Naive thymus-derived CD4-positive, alpha-beta T cell (primary cell): ENCODE measurements at regions not wholly inside any gene's neighbourhood (a gene's known extent, or its start where the extent isn't known, plus 50 kb on each side); places are given as distances from the start of the nearest gene placed in this dataset.

Experiments used
- ATAC-seq: fragments of 150-1000 bp; cut with Tn5 transposase; 2 replicates; pipeline ENCODE4 v1.10.0; 2021; ENCODE audit warnings: mild to moderate bottlenecking, moderate library complexity
- CTCF ChIA-PET: fragments of 350-600 bp; sonication (Branson Sonifier 250); formaldehyde crosslinking; loops from one replicate; lab custom pipeline; 2021; ENCODE audit warnings: antibody characterized with exemption; lab: Charles Lee
- POLR2A ChIA-PET: fragments of 350-600 bp; sonication (Branson Sonifier 250); formaldehyde crosslinking; loops from one replicate; lab custom pipeline; 2021; ENCODE audit warnings: antibody characterized with exemption, inconsistent platforms; lab: Charles Lee
- DNase-seq, 9 donors: peaks; one replicate each; pipeline versions ENCODE4 v3.0.0 to v3.0.0-alpha.2; 2020 to 2022; ENCODE audit warnings: mixed read lengths in 1 of 9
- H3K27ac ChIP-seq: one replicate; pipeline ENCODE4 v1.7.0; 2013; ENCODE audit warnings: mild to moderate bottlenecking, low read depth, low read length, moderate library complexity
- H3K27me3 ChIP-seq, 2 donors: one replicate each; pipeline ENCODE4 v1.7.0; 2013; ENCODE audit warnings: low read length in 2 of 2, mild to moderate bottlenecking in 2 of 2, moderate library complexity in 2 of 2; ENCODE audit not compliant: control insufficient read depth in 2 of 2, insufficient read depth in 2 of 2
- H3K36me3 ChIP-seq, 3 experiments: 1 replicate in 2 of 3; 2 replicates in 1 of 3; pipeline ENCODE4 v1.7.0; 2013; ENCODE audit warnings: low read length in 3 of 3, mild to moderate bottlenecking in 3 of 3, moderate library complexity in 1 of 3; ENCODE audit not compliant: insufficient read depth in 3 of 3, control insufficient read depth in 2 of 3
- H3K4me1 ChIP-seq, 2 donors: one replicate each; pipeline ENCODE4 v1.7.0; 2013; ENCODE audit warnings: low read length in 2 of 2, mild to moderate bottlenecking in 2 of 2, moderate library complexity in 1 of 2; ENCODE audit not compliant: control insufficient read depth in 2 of 2, insufficient read depth in 2 of 2
- H3K4me3 ChIP-seq: 2 replicates; pipeline ENCODE4 v1.7.0; 2013; ENCODE audit warnings: mild to moderate bottlenecking, low read length
- H3K9me3 ChIP-seq, 3 experiments: 1 replicate in 2 of 3; 2 replicates in 1 of 3; pipeline ENCODE4 v1.7.0; 2013; ENCODE audit warnings: low read length in 3 of 3; ENCODE audit not compliant: control insufficient read depth in 2 of 3
- H3K27ac Mint-ChIP-seq, 9 donors: one replicate each; pipeline ENCODE4 v1.8.0; 2020 to 2022; ENCODE audit warnings: mixed read lengths in 9 of 9, mild to moderate bottlenecking in 8 of 9, moderate library complexity in 5 of 9, inconsistent platforms in 2 of 9
- H3K27me3 Mint-ChIP-seq, 5 donors: one replicate each; pipeline ENCODE4 v1.8.0; 2021 to 2022; ENCODE audit warnings: mixed read lengths in 5 of 5, mild to moderate bottlenecking in 1 of 5
- H3K36me3 Mint-ChIP-seq, 5 donors: one replicate each; pipeline ENCODE4 v1.8.0; 2020 to 2022; ENCODE audit warnings: mixed read lengths in 5 of 5, mild to moderate bottlenecking in 3 of 5, inconsistent platforms in 1 of 5
- H3K4me1 Mint-ChIP-seq, 7 donors: one replicate each; pipeline ENCODE4 v1.8.0; 2020 to 2022; ENCODE audit warnings: mixed read lengths in 7 of 7, mild to moderate bottlenecking in 3 of 7, inconsistent platforms in 1 of 7
- H3K4me3 Mint-ChIP-seq, 10 donors: one replicate each; pipeline ENCODE4 v1.8.0; 2020 to 2022; ENCODE audit warnings: mild to moderate bottlenecking in 10 of 10, mixed read lengths in 10 of 10, moderate library complexity in 6 of 10, inconsistent platforms in 2 of 10
- H3K9me3 Mint-ChIP-seq, 11 donors: one replicate each; pipeline ENCODE4 v1.8.0; 2020 to 2022; ENCODE audit warnings: mixed read lengths in 11 of 11, mild to moderate bottlenecking in 4 of 11, inconsistent platforms in 1 of 11, moderate library complexity in 1 of 11
- intact Hi-C, 2 donors: fragments of 100-400 bp; cut with micrococcal nuclease; formaldehyde crosslinking; loops; one replicate each; pipeline ENCODE4 v1.15.1; 2023

- Histone ChIP-seq H3K4me1 (no peaks in the 10 kb centered on the region), H3K9me3 (no peaks in the 10 kb centered on the region), H3K36me3 (no peaks in the 10 kb centered on the region), H3K27me3 (no peaks in the 10 kb centered on the region), H3K4me3 (no peak overlapping the region), H3K27ac (no peak overlapping the region)
- peaks cover 0 to 3% (median 0%) of the 10 kb centered on the region in 11 donors for H3K9me3 Mint-ChIP-seq
- no peak overlapping the region for H3K27ac Mint-ChIP-seq
- no peaks in the 10 kb centered on the region for H3K36me3 Mint-ChIP-seq
- intact Hi-C loops, result no loop called here
- no peaks in the 10 kb centered on the region for H3K4me1 Mint-ChIP-seq
- ChIA-PET POLR2A (no interaction called here), CTCF (no interaction called here)
- H3K4me3 Mint-ChIP-seq, result no peak overlapping the region
- no peak for DNase-seq
- no peak for ATAC-seq
- no peaks in the 10 kb centered on the region for H3K27me3 Mint-ChIP-seq
Observed at GRCh38 chr12:88418856-88419497, 161.3 kb downstream of the KITLG start.

- Histone ChIP-seq H3K4me3 (no peak overlapping the region), H3K36me3 (no peaks in the 10 kb centered on the region), H3K9me3 (no peaks in the 10 kb centered on the region), H3K27me3 (no peaks in the 10 kb centered on the region), H3K4me1 (no peaks in the 10 kb centered on the region), H3K27ac (no peak overlapping the region)
- intact Hi-C loops, result no loop called here
- H3K27me3 Mint-ChIP-seq, result no peaks in the 10 kb centered on the region
- POLR2A ChIA-PET, result no interaction called here
- no peak overlapping the region for H3K4me3 Mint-ChIP-seq
- DNase-seq (no peak), ATAC-seq (no peak)
- no peaks in the 10 kb centered on the region for H3K36me3 Mint-ChIP-seq
- CTCF ChIA-PET, result no interaction called here
- no peak overlapping the region for H3K27ac Mint-ChIP-seq
- peaks cover 0 to 3% (median 0%) of the 10 kb centered on the region in 11 donors for H3K9me3 Mint-ChIP-seq
- no peaks in the 10 kb centered on the region for H3K4me1 Mint-ChIP-seq
Observed at GRCh38 chr12:88419794-88420193, 160.5 kb downstream of the KITLG start.

GRCh38 chr12:88420457-88420856 lies 159.8 kb downstream of the KITLG start:
- no peak overlapping the region for H3K27ac Mint-ChIP-seq
- H3K4me1 ChIP-seq, result no peaks in the 10 kb centered on the region
- no peak for DNase-seq
- intact Hi-C loops, result no loop called here
- no peak overlapping the region for H3K27ac ChIP-seq
- H3K4me3 ChIP-seq, result no peak overlapping the region
- POLR2A ChIA-PET, result no interaction called here
- H3K36me3 Mint-ChIP-seq, result no peaks in the 10 kb centered on the region
- CTCF ChIA-PET, result interaction anchor here (0.5 kb wide), 1 partner anchor 24 kb away, joined by 3 read pairs; no protein-coding TSS in a partner anchor
- ATAC-seq, result no peak
- no peaks in the 10 kb centered on the region for H3K36me3 ChIP-seq
- no peaks in the 10 kb centered on the region for H3K9me3 ChIP-seq
- no peaks in the 10 kb centered on the region for H3K27me3 Mint-ChIP-seq
- H3K4me3 Mint-ChIP-seq, result no peak overlapping the region
- H3K4me1 Mint-ChIP-seq, result no peaks in the 10 kb centered on the region
- H3K9me3 Mint-ChIP-seq, result peaks cover 0 to 3% (median 0%) of the 10 kb centered on the region in 11 donors
- no peaks in the 10 kb centered on the region for H3K27me3 ChIP-seq

GRCh38 chr12:88424791-88425730 lies 155.2 kb downstream of the KITLG start:
- POLR2A ChIA-PET, result no interaction called here
- H3K27ac ChIP-seq, result no peak overlapping the region
- intact Hi-C loops, result no loop called here
- H3K9me3 ChIP-seq, result no peaks in the 10 kb centered on the region
- peaks cover 0 to 6% (median 0%) of the 10 kb centered on the region in 11 donors for H3K9me3 Mint-ChIP-seq
- H3K27ac Mint-ChIP-seq, result no peak overlapping the region
- no peak overlapping the region for H3K4me3 ChIP-seq
- ATAC-seq (no peak), DNase-seq (no peak)
- no peaks in the 10 kb centered on the region for H3K36me3 Mint-ChIP-seq
- CTCF ChIA-PET, result no interaction called here
- H3K4me1 ChIP-seq, result no peaks in the 10 kb centered on the region
- H3K4me3 Mint-ChIP-seq, result no peak overlapping the region
- no peaks in the 10 kb centered on the region for H3K27me3 Mint-ChIP-seq
- H3K4me1 Mint-ChIP-seq, result no peaks in the 10 kb centered on the region
- no peaks in the 10 kb centered on the region for H3K36me3 ChIP-seq
- H3K27me3 ChIP-seq, result no peaks in the 10 kb centered on the region

GRCh38 chr12:88428350-88428749 lies 151.9 kb downstream of the KITLG start:
- H3K4me3 ChIP-seq, result no peak overlapping the region
- DNase-seq (no peak), ATAC-seq (no peak)
- no peaks in the 10 kb centered on the region for H3K36me3 Mint-ChIP-seq
- H3K4me3 Mint-ChIP-seq, result no peak overlapping the region
- H3K27ac ChIP-seq, result no peak overlapping the region
- intact Hi-C loops, result no loop called here
- peaks cover 0 to 6% (median 0%) of the 10 kb centered on the region in 11 donors for H3K9me3 Mint-ChIP-seq
- no peak overlapping the region for H3K27ac Mint-ChIP-seq
- H3K36me3 ChIP-seq, result no peaks in the 10 kb centered on the region
- no peaks in the 10 kb centered on the region for H3K4me1 Mint-ChIP-seq
- no peaks in the 10 kb centered on the region for H3K9me3 ChIP-seq
- H3K4me1 ChIP-seq, result no peaks in the 10 kb centered on the region
- no peaks in the 10 kb centered on the region for H3K27me3 Mint-ChIP-seq
- POLR2A ChIA-PET, result no interaction called here
- CTCF ChIA-PET, result no interaction called here
- H3K27me3 ChIP-seq, result no peaks in the 10 kb centered on the region

- DNase-seq (no peak), ATAC-seq (no peak)
- no peaks in the 10 kb centered on the region for H3K27me3 ChIP-seq
- ChIA-PET CTCF (no interaction called here), POLR2A (no interaction called here)
- intact Hi-C loops, result no loop called here
- H3K27ac ChIP-seq, result no peak overlapping the region
- H3K27me3 Mint-ChIP-seq, result no peaks in the 10 kb centered on the region
- peaks cover 0 to 6% (median 0%) of the 10 kb centered on the region in 11 donors for H3K9me3 Mint-ChIP-seq
- peaks cover 0 to 3% (median 0%) of the 10 kb centered on the region in 7 donors for H3K4me1 Mint-ChIP-seq
- no peak overlapping the region for H3K27ac Mint-ChIP-seq
- no peaks in the 10 kb centered on the region for H3K36me3 Mint-ChIP-seq
- no peak overlapping the region for H3K4me3 Mint-ChIP-seq
- H3K4me1 ChIP-seq, result no peaks in the 10 kb centered on the region
- H3K9me3 ChIP-seq, result no peaks in the 10 kb centered on the region
- H3K4me3 ChIP-seq, result no peak overlapping the region
- H3K36me3 ChIP-seq, result no peaks in the 10 kb centered on the region
Observed at GRCh38 chr12:88431246-88431645, 149.0 kb downstream of the KITLG start.
